Vagina (tissue), 2 donors: ENCODE measurements at regions not wholly inside any gene's neighbourhood (a gene's known extent, or its start where the extent isn't known, plus 50 kb on each side); places are given as distances from the start of the nearest gene placed in this dataset.

Experiments
- DNase-seq, 2 donors: peaks; one replicate each; pipeline ENCODE4 v3.0.0-alpha.2; 2017; ENCODE audit errors: extremely low spot score in 2 of 2
- H3K27ac ChIP-seq: fragments of 200-600 bp; sonication (generic); one replicate; pipeline ENCODE4 v1.5.1; 2019
- H3K27me3 ChIP-seq: fragments of 200-600 bp; sonication (generic); one replicate; pipeline ENCODE4 v1.5.1; 2019
- H3K36me3 ChIP-seq, 2 donors: fragments of 200-600 bp; sonication (generic); one replicate each; pipeline ENCODE4 v1.5.1; 2017 to 2019
- H3K4me1 ChIP-seq: fragments of 200-600 bp; sonication (generic); one replicate; pipeline ENCODE4 v1.5.1; 2019
- H3K4me3 ChIP-seq, 2 donors: fragments of 200-600 bp; sonication (generic); 1 replicate in 1 of 2; 2 replicates in 1 of 2; pipeline ENCODE4 v1.5.1; 2016 to 2019
- H3K9me3 ChIP-seq: fragments of 200-600 bp; sonication (generic); one replicate; pipeline ENCODE4 v1.5.1; 2019
- CTCF ChIP-seq, 3 experiments: fragments of 450-650 bp in 2 of 3; fragments of 200-600 bp in 1 of 3; sonication (generic) in 1 of 3; IDR thresholded peaks; one replicate each; pipeline ENCODE4 v1.5.1; 2017 to 2019; ENCODE audit warnings: antibody characterized with exemption in 3 of 3, mild to moderate bottlenecking in 2 of 3, moderate library complexity in 2 of 3
- POLR2A ChIP-seq, 2 donors: fragments of 450-650 bp; IDR thresholded peaks; one replicate each; pipeline ENCODE4 v1.6.1; 2017; ENCODE audit warnings: antibody characterized with exemption in 2 of 2, mild to moderate bottlenecking in 2 of 2, moderate library complexity in 2 of 2
- POLR2AphosphoS5 ChIP-seq, 2 donors: sonication (generic); formaldehyde crosslinking; IDR thresholded peaks; one replicate each; pipeline ENCODE4 v1.9.0; 2017; ENCODE audit warnings: antibody characterized with exemption in 2 of 2, mild to moderate bottlenecking in 2 of 2, low read depth in 1 of 2; ENCODE audit not compliant: insufficient read depth in 1 of 2
- intact Hi-C: fragments of 100-400 bp; cut with DNase I; formaldehyde crosslinking; loops from one replicate; pipeline ENCODE4 v1.15.1; 2023

GRCh38 chr4:186010821-186011220 lies 58.1 kb upstream of the TLR3 start:
- no peak overlapping the region for H3K4me3 ChIP-seq
- no peaks in the 10 kb centered on the region for H3K4me1 ChIP-seq
- no peaks in the 10 kb centered on the region for H3K27me3 ChIP-seq
- H3K27ac ChIP-seq = no peak overlapping the region
- intact Hi-C loops = no loop called here
- TF ChIP-seq POLR2A (IDR thresholded peaks at IDR 0.05) (no peak), POLR2AphosphoS5 (IDR thresholded peaks at IDR 0.05; ENCODE audit: insufficient read depth in 1 of 2, low read depth in 1 of 2) (no peak), CTCF (IDR thresholded peaks at IDR 0.05) (no peak)
- no peaks in the 10 kb centered on the region for H3K9me3 ChIP-seq
- no peaks in the 10 kb centered on the region for H3K36me3 ChIP-seq
- DNase-seq = peak in 1 of 2 donors; percentile 11

- no peak for TF ChIP-seq CTCF (IDR thresholded peaks at IDR 0.05)
- Histone ChIP-seq H3K4me3 (no peak overlapping the region), H3K27me3 (no peaks in the 10 kb centered on the region), H3K9me3 (no peaks in the 10 kb centered on the region), H3K4me1 (no peaks in the 10 kb centered on the region), H3K36me3 (no peaks in the 10 kb centered on the region), H3K27ac (no peak overlapping the region)
- intact Hi-C loops = no loop called here
- peak; percentile 64 to 74 for DNase-seq
These were observed 56.9 kb upstream of the TLR3 start for GRCh38 chr4:186012071-186012470.

- H3K4me3 ChIP-seq = no peak overlapping the region
- TF ChIP-seq CTCF (IDR thresholded peaks at IDR 0.05) = no peak
- no peak for TF ChIP-seq POLR2AphosphoS5 (IDR thresholded peaks at IDR 0.05; ENCODE audit: insufficient read depth in 1 of 2, low read depth in 1 of 2)
- no peak for TF ChIP-seq POLR2A (IDR thresholded peaks at IDR 0.05)
- H3K9me3 ChIP-seq = no peaks in the 10 kb centered on the region
- peak in 1 of 2 donors; percentile 8 for DNase-seq
- no peaks in the 10 kb centered on the region for H3K36me3 ChIP-seq
- H3K27me3 ChIP-seq = no peaks in the 10 kb centered on the region
- no peaks in the 10 kb centered on the region for H3K4me1 ChIP-seq
- H3K27ac ChIP-seq = no peak overlapping the region
- intact Hi-C loops = no loop called here
These were observed 55.4 kb upstream of the TLR3 start for GRCh38 chr4:186013419-186014186.

- Histone ChIP-seq H3K4me1 (no peaks in the 10 kb centered on the region), H3K36me3 (no peaks in the 10 kb centered on the region), H3K27ac (no peak overlapping the region), H3K27me3 (no peaks in the 10 kb centered on the region), H3K4me3 (no peak overlapping the region), H3K9me3 (no peaks in the 10 kb centered on the region)
- intact Hi-C loops = no loop called here
- DNase-seq = peak in 1 of 2 donors; percentile 75
- TF ChIP-seq POLR2AphosphoS5 (IDR thresholded peaks at IDR 0.05; ENCODE audit: insufficient read depth in 1 of 2, low read depth in 1 of 2) (no peak), CTCF (IDR thresholded peaks at IDR 0.05) (no peak), POLR2A (IDR thresholded peaks at IDR 0.05) (no peak)
These were observed 53.6 kb upstream of the TLR3 start for GRCh38 chr4:186015212-186015817.

- no peaks in the 10 kb centered on the region for H3K27me3 ChIP-seq
- TF ChIP-seq POLR2A (IDR thresholded peaks at IDR 0.05) = no peak
- TF ChIP-seq POLR2AphosphoS5 (IDR thresholded peaks at IDR 0.05; ENCODE audit: insufficient read depth in 1 of 2, low read depth in 1 of 2) = no peak
- no peak for TF ChIP-seq CTCF (IDR thresholded peaks at IDR 0.05)
- DNase-seq = peak in 1 of 2 donors; percentile 22
- no peaks in the 10 kb centered on the region for H3K9me3 ChIP-seq
- H3K36me3 ChIP-seq = no peaks in the 10 kb centered on the region
- no peak overlapping the region for H3K27ac ChIP-seq
- H3K4me3 ChIP-seq = no peak overlapping the region
- intact Hi-C loops = no loop called here
- H3K4me1 ChIP-seq = peaks cover 6% of the 10 kb centered on the region
These were observed 52.2 kb upstream of the TLR3 start for GRCh38 chr4:186016796-186017195.
